TTC549 (cell line): ENCODE measurements at regions not wholly inside any gene's neighbourhood (a gene's known extent, or its start where the extent isn't known, plus 50 kb on each side); places are given as distances from the start of the nearest gene placed in this dataset.

Experiments
- FAIRE-seq: peaks from 2 replicates; lab custom pipeline; 2012; peaks lifted over from hg19 to GRCh38; lab: Jason Lieb, UNC

- FAIRE-seq, result no peak
Measured at GRCh38 chr2:8146132-8147005, 535.5 kb upstream of the ID2 start.

DNA sequence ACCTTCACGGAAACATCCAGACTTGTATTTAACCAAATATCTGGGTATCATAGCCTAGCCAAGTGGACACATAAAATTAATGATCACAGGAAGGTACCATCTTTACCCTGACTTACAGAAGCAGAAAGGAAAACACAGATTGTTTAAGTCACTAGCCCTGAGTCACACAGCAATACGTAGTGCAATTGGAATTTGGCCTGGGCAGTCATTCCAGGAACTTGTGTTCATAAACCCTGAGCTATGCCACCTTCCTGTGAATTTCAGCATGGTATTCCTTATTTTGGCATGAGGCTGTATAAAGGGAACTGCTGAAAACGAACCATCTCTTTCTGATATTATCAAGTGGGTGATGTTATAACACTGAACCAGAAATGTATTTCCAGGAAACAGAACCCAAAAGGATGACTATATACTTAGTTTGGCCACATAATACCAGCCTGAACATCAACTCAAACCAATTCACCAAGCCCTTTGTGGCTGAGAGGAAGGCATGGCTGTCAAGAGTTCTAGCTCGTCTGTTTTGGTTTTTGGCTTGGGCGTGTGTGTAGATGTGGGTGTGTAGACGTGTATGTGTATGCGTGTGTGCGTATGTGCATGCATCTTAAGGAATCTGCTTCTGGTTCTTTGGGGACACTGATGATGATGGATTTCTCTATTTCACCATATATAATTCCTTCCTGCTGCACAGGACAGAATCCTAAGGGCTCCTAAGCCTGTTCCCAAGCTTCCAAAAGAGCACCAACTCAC is 533.4 kb upstream of the ID2 start:
- FAIRE-seq, result no peak

DNA sequence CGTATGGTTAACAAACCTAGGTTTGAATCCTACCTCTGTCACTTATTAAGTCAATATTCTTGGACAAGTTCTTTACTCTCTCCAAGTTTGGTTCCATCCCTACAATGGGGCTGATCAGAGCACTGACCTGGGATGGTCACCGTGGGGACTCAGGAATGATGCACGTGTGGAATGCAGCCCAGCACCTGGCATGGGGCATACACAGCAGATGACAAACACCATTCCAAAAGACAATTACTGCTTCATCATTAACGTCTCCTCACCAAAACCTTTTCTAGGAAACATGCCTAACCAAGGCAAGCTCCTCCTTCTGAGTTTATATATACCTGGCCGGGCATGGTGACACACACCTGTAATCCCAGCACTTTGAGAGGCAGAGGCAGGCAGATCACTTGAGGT is 532.9 kb upstream of the ID2 start:
- FAIRE-seq, result no peak

GRCh38 chr2:8149985-8150539 is 531.8 kb upstream of the ID2 start:
- no peak for FAIRE-seq

- no peak for FAIRE-seq
Measured at GRCh38 chr2:8151888-8152287, 530.0 kb upstream of the ID2 start.

DNA sequence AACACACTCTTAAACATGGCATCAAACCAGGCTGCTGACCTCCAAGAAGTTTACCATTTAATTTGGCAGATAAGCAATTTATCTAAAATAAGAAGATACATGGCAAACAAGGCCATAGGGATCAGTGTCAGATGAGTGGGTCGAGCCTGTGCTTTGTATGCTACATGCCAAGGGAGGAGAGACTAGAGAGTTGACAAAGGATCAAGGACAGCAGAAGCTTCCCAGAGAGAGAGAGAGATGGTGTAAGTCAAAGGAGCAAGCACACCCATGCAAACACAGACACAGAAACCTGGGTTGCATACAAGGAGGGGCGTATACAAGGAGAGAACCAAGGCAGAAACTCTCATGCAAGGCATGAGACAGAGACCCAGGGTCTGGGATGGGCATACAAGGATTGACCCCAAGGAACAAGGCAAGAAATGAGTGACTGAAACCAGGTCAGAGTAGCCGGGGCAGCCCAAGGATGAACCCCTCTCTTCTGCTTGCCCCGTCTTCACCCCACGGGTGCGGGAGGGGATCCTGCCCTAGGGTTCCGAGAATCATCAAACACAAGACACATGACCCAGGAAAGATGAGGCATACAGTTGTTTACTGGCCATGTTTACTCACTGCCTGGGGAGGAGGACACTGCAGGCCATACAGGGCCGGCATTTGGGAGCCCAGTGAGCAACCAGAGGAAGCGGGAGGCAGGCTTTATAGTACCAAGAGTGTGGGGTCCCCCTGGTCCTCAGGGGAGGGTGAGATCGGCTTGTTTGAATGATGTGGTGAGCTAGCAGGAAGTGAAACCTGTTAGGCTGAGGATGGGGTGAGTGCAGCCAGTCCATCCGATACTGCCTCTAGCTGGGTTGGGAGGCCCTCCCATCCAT is 529.2 kb upstream of the ID2 start:
- FAIRE-seq, result no peak

DNA sequence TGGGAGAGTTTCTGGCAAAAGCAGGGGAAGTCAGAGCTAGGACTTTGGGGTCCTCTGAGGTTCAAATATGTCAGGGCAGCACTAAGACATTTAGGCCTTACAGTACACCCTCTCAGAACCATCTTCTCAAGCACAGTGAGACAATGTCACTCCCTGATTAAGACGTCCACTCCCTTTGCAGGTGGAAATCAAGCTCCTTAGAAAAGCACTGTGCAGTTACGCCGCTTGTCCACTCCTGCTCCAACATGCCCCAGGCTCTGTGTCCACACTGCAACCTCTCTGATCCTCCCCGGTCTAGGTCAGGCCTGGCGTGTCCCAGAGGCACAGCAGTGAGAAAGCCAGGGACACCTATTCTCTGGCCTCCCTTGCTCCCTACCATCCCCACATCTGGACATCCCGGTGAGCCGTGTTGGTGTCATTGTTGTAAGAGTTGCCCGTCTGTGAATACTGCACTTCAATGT is 528.6 kb upstream of the ID2 start:
- no peak for FAIRE-seq

- FAIRE-seq, result no peak
Measured at GRCh38 chr2:8154270-8154669, 527.6 kb upstream of the ID2 start.

- FAIRE-seq, result no peak
Measured at GRCh38 chr2:8154936-8155335, 526.9 kb upstream of the ID2 start.

- FAIRE-seq, result no peak
Measured at GRCh38 chr2:8157621-8158430, 524.0 kb upstream of the ID2 start.

DNA sequence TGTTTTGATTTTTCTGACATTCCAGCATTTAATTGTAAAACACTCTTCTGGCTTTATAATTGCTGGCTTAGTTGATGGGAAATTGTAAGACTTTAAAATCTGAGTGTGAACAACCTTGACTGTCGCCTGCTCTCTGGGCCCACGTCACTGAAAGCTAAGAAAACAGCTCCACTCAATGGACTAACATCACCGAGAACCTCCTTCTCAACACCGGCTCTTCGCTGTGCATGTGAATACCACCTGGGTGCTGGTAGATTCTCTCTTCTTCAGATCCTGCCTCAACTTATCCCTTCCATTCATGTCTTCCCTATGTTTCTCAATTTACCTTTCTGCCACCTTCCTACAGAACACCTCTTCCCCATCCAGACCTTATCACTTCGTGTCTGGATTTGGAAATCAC is 523.1 kb upstream of the ID2 start:
- FAIRE-seq, result no peak

DNA sequence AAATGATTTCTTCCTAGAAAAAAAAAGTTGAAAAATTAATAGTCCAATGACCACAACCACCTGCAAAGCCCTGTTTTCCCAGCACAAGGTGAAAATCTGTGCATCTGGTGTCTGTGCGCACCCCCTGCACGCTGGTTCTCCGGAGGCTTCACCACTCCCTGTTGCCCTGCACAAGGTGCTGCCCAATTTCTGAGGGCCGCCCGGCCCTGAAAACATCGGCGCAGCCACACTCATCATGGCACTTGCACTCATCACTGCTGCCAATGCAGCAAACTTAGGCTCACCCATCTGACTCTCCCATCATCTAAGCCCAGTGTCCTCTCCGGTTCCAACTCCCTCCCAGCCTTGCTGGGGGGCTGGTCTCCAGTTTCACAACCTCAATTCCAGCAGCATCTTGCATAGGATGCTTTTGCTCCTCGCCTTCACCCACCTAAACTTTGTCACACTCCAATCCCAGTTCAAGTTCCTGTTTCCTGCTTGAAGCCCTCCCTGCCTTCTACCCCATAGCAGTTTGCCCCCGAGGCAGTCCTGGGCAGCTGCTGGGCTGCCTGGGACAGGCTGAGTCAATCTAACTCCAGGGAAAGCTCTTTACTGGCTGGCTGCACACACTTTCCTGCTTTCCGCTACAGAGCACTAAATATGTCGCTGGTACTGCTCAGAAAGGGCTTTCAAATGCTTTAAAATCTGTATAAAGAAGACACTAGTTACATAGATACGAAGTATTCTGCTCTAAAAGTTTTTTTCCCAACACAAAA is 522.5 kb upstream of the ID2 start:
- no peak for FAIRE-seq

GRCh38 chr2:8159966-8160603 is 521.8 kb upstream of the ID2 start:
- no peak for FAIRE-seq

- FAIRE-seq, result no peak
Measured at GRCh38 chr2:8160959-8161358, 520.9 kb upstream of the ID2 start.

DNA sequence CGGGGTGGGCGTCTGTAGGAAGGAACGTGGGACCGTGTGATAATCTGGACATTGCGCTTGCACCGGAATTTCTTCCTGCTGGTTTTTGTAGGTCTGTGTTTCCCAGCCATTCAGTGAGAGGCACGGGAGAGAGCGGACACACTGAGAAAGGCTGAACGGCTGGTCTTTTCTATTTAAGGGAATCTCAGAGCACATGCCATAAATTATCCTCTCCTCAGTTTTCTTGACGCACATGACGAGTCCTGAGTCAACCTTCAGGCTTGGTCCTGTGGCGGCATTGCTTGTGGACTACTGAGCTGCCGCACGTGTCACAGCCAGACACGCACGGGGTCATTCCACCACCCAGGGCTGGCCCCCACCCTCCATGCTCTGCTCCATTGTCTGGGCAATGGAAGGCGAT is 519.3 kb upstream of the ID2 start:
- no peak for FAIRE-seq

GRCh38 chr2:8165550-8165949 is 516.3 kb upstream of the ID2 start:
- FAIRE-seq, result no peak

GRCh38 chr2:8168022-8168717 is 513.7 kb upstream of the ID2 start:
- no peak for FAIRE-seq

GRCh38 chr2:8168876-8169424 is 512.9 kb upstream of the ID2 start:
- no peak for FAIRE-seq

- no peak for FAIRE-seq
Measured at GRCh38 chr2:8169443-8169842, 512.4 kb upstream of the ID2 start.
